Activated CD8-positive, alpha-beta memory T cell treated with anti-CD3 and anti-CD28 coated beads for 36 hours (primary cell): ENCODE measurements at regions not wholly inside any gene's neighbourhood (a gene's known extent, or its start where the extent isn't known, plus 50 kb on each side); places are given as distances from the start of the nearest gene placed in this dataset.
"Not testable (repeated sequence)": the region's sequence is repeated elsewhere in the genome, so short reads cannot be mapped to it uniquely, and the experiment has no call there.

Experiments
- CTCF ChIA-PET: fragments of 350-600 bp; sonication (Branson Sonifier 250); formaldehyde crosslinking; loops from one replicate; lab custom pipeline; 2021; ENCODE audit warnings: antibody characterized with exemption; lab: Charles Lee
- POLR2A ChIA-PET: fragments of 350-600 bp; sonication (Branson Sonifier 250); formaldehyde crosslinking; loops from one replicate; lab custom pipeline; 2021; ENCODE audit warnings: antibody characterized with exemption; lab: Charles Lee

GRCh38 chr12:127161466-127161865, 1105.5 kb upstream of the TMEM132C start:
- CTCF ChIA-PET = no interaction called here
- POLR2A ChIA-PET = no interaction called here

DNA sequence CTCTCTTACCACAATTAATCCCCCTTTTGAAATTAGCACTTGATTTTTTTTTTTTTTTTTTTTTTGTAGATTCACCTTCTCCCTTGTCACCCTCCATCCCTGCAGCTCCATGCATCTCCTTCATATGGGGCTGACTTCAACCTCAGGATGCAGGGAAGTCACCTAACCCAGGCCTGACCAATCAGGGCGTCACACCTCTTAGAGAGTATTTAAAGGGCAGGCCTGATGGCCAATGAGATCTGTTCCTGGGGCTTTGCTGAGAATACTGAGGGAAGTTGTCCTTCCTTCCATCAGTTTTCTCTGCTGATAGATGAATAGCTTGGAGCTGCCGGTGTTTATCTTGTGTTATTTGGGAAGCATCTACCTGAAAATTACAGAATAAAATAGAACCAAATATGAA, 1104.7 kb upstream of the TMEM132C start:
- POLR2A ChIA-PET = interaction anchor here (1.2 kb wide), 1 partner anchor 16 kb away, joined by 3 read pairs; no protein-coding TSS in a partner anchor
- CTCF ChIA-PET = no interaction called here

DNA sequence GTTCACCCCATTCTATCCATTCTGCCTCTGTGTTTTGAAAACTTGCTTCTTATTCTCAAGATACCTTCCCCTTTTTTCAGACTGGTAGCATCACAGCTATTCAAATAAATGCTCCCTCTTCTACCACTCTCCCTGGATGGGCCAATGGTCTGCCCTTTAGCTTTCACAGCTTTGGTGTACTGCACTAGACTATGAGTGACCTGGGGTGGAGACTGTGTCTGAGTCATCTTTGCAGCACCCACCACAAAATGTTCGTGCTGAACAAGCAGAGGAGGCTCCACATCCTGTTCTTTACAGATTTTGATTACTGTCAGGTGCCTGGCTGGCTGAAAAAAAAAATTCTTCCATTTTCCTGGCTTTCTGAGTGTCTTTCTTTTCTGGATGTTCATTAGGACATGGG, 1104.1 kb upstream of the TMEM132C start:
- POLR2A ChIA-PET = interaction anchor here (0.7 to 1.2 kb wide), 2 partner anchors 17 to 76 kb away, joined by 3 read pairs; no protein-coding TSS in a partner anchor
- CTCF ChIA-PET = no interaction called here

- CTCF ChIA-PET = no interaction called here
- POLR2A ChIA-PET = no interaction called here
These were observed 1101.2 kb upstream of the TMEM132C start for GRCh38 chr12:127165567-127166392.

DNA sequence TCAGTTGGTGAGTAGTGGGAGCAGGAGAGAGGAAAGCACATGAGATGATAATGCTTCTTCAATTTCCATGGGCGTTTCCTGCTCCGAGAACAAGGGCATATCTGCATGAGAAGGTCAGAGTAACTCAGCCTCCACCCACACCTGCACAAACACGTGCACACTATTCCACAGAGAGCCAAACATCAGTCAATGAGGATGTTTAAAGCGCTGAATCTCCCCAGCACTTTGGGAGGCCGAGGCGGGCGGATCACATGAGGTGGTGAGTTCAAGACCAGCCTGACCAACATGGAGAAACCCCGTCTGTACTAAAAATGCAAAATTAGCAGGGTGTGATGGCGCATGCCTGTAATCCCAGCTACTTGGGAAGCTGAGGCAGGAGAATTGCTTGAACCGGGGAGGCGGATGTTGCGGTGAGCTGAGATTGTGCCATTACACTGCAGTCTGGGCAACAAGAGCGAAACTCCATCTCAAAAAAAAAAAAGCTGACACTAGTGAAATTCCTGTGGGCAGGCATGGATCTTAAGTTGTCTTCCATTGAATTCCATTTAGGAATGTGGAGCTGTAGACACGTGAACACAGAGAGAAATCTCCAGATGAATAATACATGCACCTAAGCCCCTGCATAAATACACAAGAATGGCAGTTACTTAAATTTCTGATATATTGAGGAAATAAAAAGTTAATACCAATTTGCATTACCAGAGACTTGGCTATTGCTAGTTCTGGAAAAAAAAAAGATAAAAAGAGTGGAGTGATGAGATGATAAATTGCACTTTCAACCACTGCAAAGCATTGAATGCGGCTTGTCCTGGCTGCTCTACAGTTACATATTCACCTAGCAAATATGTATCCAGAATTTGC, 1097.4 kb upstream of the TMEM132C start:
- ChIA-PET POLR2A (no interaction called here), CTCF (interaction anchor here (0.7 kb wide), 1 partner anchor 21 kb away, joined by 5 read pairs; no protein-coding TSS in a partner anchor)

DNA sequence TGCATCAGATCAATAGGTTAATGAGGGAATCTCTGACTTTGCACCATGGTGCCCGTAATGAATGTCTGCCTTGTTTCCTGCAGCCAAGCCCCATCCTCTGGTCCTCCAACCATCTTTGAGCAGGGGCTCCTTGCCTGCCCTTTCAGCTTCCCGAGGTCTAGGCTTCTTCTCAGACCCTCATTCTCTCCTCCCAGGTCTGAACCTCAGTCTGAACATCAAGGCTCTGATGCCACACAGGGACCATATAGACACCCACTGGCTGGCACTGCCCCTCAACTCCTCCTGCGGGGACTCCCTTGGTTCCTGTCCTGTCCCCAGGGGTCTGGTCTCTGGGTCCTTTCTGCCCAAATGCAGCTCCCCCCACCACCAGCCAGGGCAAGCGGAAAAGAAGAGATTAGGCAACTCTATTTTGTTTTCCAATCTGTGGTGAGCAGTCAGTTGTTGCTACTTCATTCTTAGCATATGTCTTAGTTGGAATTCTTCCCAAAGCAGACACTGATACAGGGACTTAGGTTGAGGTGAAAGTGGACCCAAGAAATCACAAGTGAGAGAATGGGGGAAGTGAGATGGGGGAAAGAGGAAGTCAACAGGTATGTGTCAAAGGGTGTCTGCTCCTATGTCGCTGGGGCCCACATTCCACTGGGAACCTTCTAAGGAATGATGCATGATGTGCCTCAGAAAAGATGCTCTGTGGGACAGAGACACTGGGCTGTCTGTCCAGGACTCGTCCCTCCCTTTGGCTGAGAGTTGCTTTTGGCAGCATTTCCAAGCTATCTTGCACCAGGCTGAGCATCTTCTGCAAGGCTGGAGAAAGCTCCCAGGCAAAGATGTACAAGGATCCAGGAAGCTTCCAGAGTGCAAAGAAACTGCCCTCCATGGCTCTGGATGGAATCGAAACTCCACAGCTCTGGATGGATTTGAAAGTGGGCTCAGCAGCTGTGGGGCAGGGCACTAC, 1096.5 kb upstream of the TMEM132C start:
- ChIA-PET CTCF (no interaction called here), POLR2A (no interaction called here)

GRCh38 chr12:127172861-127173260, 1094.1 kb upstream of the TMEM132C start:
- ChIA-PET POLR2A (no interaction called here), CTCF (no interaction called here)

GRCh38 chr12:127173971-127174370, 1093.0 kb upstream of the TMEM132C start:
- POLR2A ChIA-PET, CTCF ChIA-PET: not testable (repeated sequence)

GRCh38 chr12:127174881-127175280, 1092.1 kb upstream of the TMEM132C start:
- CTCF ChIA-PET = no interaction called here
- POLR2A ChIA-PET = no interaction called here

GRCh38 chr12:127175361-127175760, 1091.6 kb upstream of the TMEM132C start:
- POLR2A ChIA-PET = no interaction called here
- CTCF ChIA-PET = no interaction called here

DNA sequence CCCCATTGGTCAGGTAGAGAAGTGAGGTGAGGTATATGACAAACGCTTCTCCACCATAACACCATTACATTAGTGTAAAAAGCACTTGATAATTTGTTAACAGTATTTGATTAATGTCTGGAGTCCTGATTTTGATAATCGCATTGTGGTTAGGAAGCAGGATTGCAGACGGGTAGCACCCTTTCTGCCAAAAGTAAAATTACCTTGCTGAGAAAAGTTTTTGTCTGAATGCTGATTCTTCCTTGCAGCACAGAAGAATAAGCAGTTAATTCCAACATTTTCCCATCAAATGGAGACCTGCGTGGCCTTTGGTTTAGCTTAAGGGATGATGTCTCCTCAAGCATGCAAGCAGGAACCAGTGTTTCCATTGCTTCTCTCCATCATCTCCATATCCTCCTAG, 1090.2 kb upstream of the TMEM132C start:
- CTCF ChIA-PET = no interaction called here
- POLR2A ChIA-PET = no interaction called here

DNA sequence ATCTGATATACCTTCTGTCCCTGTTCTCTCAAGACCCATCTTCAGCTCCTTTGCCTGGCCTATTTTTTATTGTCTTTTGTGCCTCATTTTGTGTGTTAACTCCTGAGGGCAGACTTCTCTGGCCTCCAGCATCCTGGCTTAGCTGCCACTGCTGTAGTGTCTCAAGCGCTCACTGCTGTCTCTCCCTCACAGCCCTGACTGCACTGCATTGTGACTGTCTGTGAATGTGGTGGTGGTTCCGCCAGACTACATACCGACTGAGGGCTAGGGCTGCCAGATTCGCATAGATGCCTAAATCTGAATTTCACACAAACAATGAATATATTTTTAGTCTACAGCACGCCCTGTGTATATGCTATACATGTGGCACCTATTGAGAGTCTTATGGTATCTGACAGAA, 1088.9 kb upstream of the TMEM132C start:
- ChIA-PET CTCF (no interaction called here), POLR2A (no interaction called here)

- POLR2A ChIA-PET = no interaction called here
- CTCF ChIA-PET = no interaction called here
These were observed 1088.5 kb upstream of the TMEM132C start for GRCh38 chr12:127178463-127178862.

- POLR2A ChIA-PET = no interaction called here
- CTCF ChIA-PET = no interaction called here
These were observed 1087.8 kb upstream of the TMEM132C start for GRCh38 chr12:127179176-127179575.

DNA sequence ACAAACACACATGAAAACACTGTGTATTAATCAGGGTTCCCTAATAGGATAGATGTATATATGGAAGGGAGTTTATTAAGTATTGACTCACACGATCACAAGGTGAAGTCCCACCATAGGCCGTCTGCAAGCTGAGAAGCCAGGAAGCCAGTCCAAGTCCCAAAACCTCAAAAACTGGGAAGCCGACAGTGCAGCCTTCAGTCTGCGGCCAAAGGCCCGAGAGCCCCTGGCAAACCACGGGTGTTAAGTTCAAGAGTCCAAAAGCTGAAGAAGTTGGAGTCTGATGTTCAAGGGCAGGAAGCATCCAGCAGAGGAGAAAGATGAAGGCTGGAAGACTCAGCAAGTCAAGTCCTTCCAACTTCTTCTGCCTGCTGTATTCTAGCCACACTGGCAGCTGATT, 1085.0 kb upstream of the TMEM132C start:
- POLR2A ChIA-PET = no interaction called here
- CTCF ChIA-PET = no interaction called here

DNA sequence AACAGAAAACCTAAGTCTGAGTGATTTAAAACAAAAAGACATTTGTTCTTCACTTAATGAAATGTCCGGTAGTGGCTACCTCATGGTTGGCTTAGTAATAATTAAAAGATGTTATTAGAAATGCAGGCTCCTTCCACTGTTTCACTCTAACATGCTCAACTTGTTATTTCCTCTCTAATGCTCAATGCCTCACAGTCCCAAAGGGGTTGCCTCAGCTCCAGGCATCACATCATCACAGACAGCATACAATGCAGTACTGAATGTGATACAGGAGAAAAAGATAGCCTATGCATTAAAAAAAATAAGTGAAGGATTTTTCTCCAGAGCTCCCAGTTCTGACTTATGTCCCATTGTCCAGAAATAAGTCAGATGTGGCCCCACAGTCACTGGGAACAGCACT, 1077.0 kb upstream of the TMEM132C start:
- POLR2A ChIA-PET = no interaction called here
- CTCF ChIA-PET = no interaction called here

DNA sequence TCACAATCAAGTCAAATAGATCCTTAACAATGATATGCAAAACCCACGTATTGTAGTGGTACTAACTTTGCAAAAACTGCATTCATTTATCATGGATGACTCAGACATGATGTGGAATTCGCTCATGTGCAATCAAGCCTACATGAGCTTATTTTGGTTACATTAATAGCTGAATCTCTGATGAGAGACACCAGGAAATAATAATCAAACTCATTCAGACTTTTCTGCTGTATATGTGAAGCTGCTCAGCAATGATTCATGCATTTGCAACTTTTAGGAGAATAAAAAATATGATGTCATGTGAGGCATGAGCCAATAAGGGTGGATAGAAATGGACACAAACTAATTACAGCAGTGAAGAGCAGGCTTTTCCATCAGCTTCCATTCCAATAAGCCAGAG, 1075.8 kb upstream of the TMEM132C start:
- CTCF ChIA-PET = no interaction called here
- POLR2A ChIA-PET = no interaction called here

- CTCF ChIA-PET = no interaction called here
- POLR2A ChIA-PET = no interaction called here
These were observed 1074.6 kb upstream of the TMEM132C start for GRCh38 chr12:127192391-127192790.

GRCh38 chr12:127193341-127193740, 1073.6 kb upstream of the TMEM132C start:
- ChIA-PET CTCF (no interaction called here), POLR2A (no interaction called here)
